ENCODE measurements at regions not wholly inside any gene's neighbourhood (a gene's known extent, or its start where the extent isn't known, plus 50 kb on each side); places are given as distances from the start of the nearest gene placed in this dataset.

- no peaks in the 10 kb centered on the region for H3K9me3 ChIP-seq
- DNase-seq (ENCODE audit: low spot score in 2 of 2), result no peak
- intact Hi-C loops (cut with DNase I; ENCODE audit: low total_unique reads), result no loop called here
- TF ChIP-seq POLR2A (IDR thresholded peaks at IDR 0.05) (no peak), POLR2AphosphoS5 (IDR thresholded peaks at IDR 0.05) (no peak), CTCF (IDR thresholded peaks at IDR 0.05) (no peak)
- H3K36me3 ChIP-seq, result no peaks in the 10 kb centered on the region
- H3K4me1 ChIP-seq, result no peaks in the 10 kb centered on the region
- peaks cover 0 to 31% of the 10 kb centered on the region in 2 donors for H3K27me3 ChIP-seq
- no peak overlapping the region for H3K4me3 ChIP-seq
- H3K27ac ChIP-seq, result no peak overlapping the region
Measured at GRCh38 chr15:88741671-88742070, 61.6 kb upstream of the ACAN start.

GRCh38 chr15:88742161-88742560 lies 61.1 kb upstream of the ACAN start:
- TF ChIP-seq POLR2A (IDR thresholded peaks at IDR 0.05) (no peak), POLR2AphosphoS5 (IDR thresholded peaks at IDR 0.05) (no peak), CTCF (IDR thresholded peaks at IDR 0.05) (no peak)
- H3K27me3 ChIP-seq, result peaks cover 0 to 31% of the 10 kb centered on the region in 2 donors

GRCh38 chr15:88744548-88745020 lies 58.7 kb upstream of the ACAN start:
- intact Hi-C loops (cut with DNase I; ENCODE audit: low total_unique reads), result no loop called here
- Histone ChIP-seq H3K4me3 (no peak overlapping the region), H3K4me1 (no peaks in the 10 kb centered on the region), H3K27ac (no peak overlapping the region), H3K9me3 (no peaks in the 10 kb centered on the region), H3K36me3 (no peaks in the 10 kb centered on the region), H3K27me3 (peaks cover 0 to 27% of the 10 kb centered on the region in 2 donors)
- no peak for DNase-seq (ENCODE audit: low spot score in 2 of 2)
- no peak for TF ChIP-seq POLR2AphosphoS5 (IDR thresholded peaks at IDR 0.05)
- TF ChIP-seq POLR2A (IDR thresholded peaks at IDR 0.05), result no peak
- no peak for TF ChIP-seq CTCF (IDR thresholded peaks at IDR 0.05)

More at GRCh38 chr15:88742161-88742560, 61.1 kb upstream of the ACAN start:
- Histone ChIP-seq H3K4me1 (no peaks in the 10 kb centered on the region), H3K9me3 (no peaks in the 10 kb centered on the region), H3K4me3 (no peak overlapping the region), H3K27ac (no peak overlapping the region), H3K36me3 (no peaks in the 10 kb centered on the region)
- intact Hi-C loops (cut with DNase I; ENCODE audit: low total_unique reads), result no loop called here
- DNase-seq (ENCODE audit: low spot score in 2 of 2), result no peak

GRCh38 chr15:88745065-88745464 lies 58.2 kb upstream of the ACAN start:
- Histone ChIP-seq H3K4me3 (no peak overlapping the region), H3K27ac (no peak overlapping the region), H3K27me3 (peaks cover 0 to 24% of the 10 kb centered on the region in 2 donors), H3K9me3 (no peaks in the 10 kb centered on the region), H3K4me1 (no peaks in the 10 kb centered on the region), H3K36me3 (no peaks in the 10 kb centered on the region)
- no peak for TF ChIP-seq CTCF (IDR thresholded peaks at IDR 0.05)
- TF ChIP-seq POLR2AphosphoS5 (IDR thresholded peaks at IDR 0.05), result no peak
- TF ChIP-seq POLR2A (IDR thresholded peaks at IDR 0.05), result no peak
- intact Hi-C loops (cut with DNase I; ENCODE audit: low total_unique reads), result no loop called here
- DNase-seq (ENCODE audit: low spot score in 2 of 2), result no peak

- Histone ChIP-seq H3K4me3 (no peak overlapping the region), H3K9me3 (no peaks in the 10 kb centered on the region), H3K27me3 (peaks cover 0 to 18% of the 10 kb centered on the region in 2 donors), H3K4me1 (no peaks in the 10 kb centered on the region), H3K27ac (no peak overlapping the region), H3K36me3 (no peaks in the 10 kb centered on the region)
- no peak for TF ChIP-seq POLR2AphosphoS5 (IDR thresholded peaks at IDR 0.05)
- TF ChIP-seq POLR2A (IDR thresholded peaks at IDR 0.05), result no peak
- TF ChIP-seq CTCF (IDR thresholded peaks at IDR 0.05), result no peak
- intact Hi-C loops (cut with DNase I; ENCODE audit: low total_unique reads), result no loop called here
- no peak for DNase-seq (ENCODE audit: low spot score in 2 of 2)
Measured at GRCh38 chr15:88745696-88746095, 57.5 kb upstream of the ACAN start.

All from breast epithelium (tissue), 4 donors.